Parathyroid adenoma (tissue), 2 donors: ENCODE measurements at regions not wholly inside any gene's neighbourhood (a gene's known extent, or its start where the extent isn't known, plus 50 kb on each side); places are given as distances from the start of the nearest gene placed in this dataset.

ENCODE experiments used
- H2AFZ ChIP-seq: fragments of 300-600 bp; sonication (generic); one replicate; pipeline ENCODE4 v1.7.0; 2017; ENCODE audit warnings: antibody characterized with exemption, mild to moderate bottlenecking
- H3K27ac ChIP-seq: fragments of 300-600 bp; sonication (generic); one replicate; pipeline ENCODE4 v1.7.0; 2017
- H3K27me3 ChIP-seq: fragments of 300-600 bp; sonication (generic); one replicate; pipeline ENCODE4 v1.7.0; 2017; ENCODE audit warnings: low read length; ENCODE audit not compliant: control insufficient read depth, insufficient read depth
- H3K36me3 ChIP-seq: fragments of 300-600 bp; sonication (generic); one replicate; pipeline ENCODE4 v1.7.0; 2017; ENCODE audit warnings: low read length; ENCODE audit not compliant: control insufficient read depth, insufficient read depth
- H3K4me1 ChIP-seq: fragments of 300-600 bp; sonication (generic); one replicate; pipeline ENCODE4 v1.7.0; 2017; ENCODE audit warnings: control low read depth
- H3K4me2 ChIP-seq: fragments of 300-600 bp; sonication (generic); one replicate; pipeline ENCODE4 v1.7.0; 2017; ENCODE audit warnings: low read length
- H3K4me3 ChIP-seq: fragments of 300-600 bp; sonication (generic); one replicate; pipeline ENCODE4 v1.7.0; 2017; ENCODE audit warnings: low read depth, low read length
- H3K79me2 ChIP-seq: fragments of 300-600 bp; sonication (generic); one replicate; pipeline ENCODE4 v1.7.0; 2017; ENCODE audit warnings: control low read depth
- H3K9ac ChIP-seq: fragments of 300-600 bp; sonication (generic); one replicate; pipeline ENCODE4 v1.7.0; 2017; ENCODE audit warnings: mild to moderate bottlenecking
- H3K9me3 ChIP-seq: fragments of 300-600 bp; sonication (generic); one replicate; pipeline ENCODE4 v1.7.0; 2017; ENCODE audit warnings: low read length; ENCODE audit not compliant: control insufficient read depth
- CTCF ChIP-seq: fragments of 300-600 bp; sonication (generic); IDR thresholded peaks from one replicate; pipeline ENCODE4 v1.7.0; 2017; ENCODE audit warnings: antibody characterized with exemption, mild to moderate bottlenecking
- donor health status: primary hyperparathyroidism.

- H3K4me2 ChIP-seq = no peak overlapping the region
- H3K9ac ChIP-seq = no peak overlapping the region
- H3K4me3 ChIP-seq = no peak overlapping the region
- no peak overlapping the region for H3K27ac ChIP-seq
- TF ChIP-seq CTCF = no peak
- no peaks in the 10 kb centered on the region for H3K27me3 ChIP-seq
- H2AFZ ChIP-seq = no peak overlapping the region
- H3K9me3 ChIP-seq = no peaks in the 10 kb centered on the region
- H3K4me1 ChIP-seq = no peaks in the 10 kb centered on the region
- H3K36me3 ChIP-seq = no peaks in the 10 kb centered on the region
- H3K79me2 ChIP-seq = no peaks in the 10 kb centered on the region
These were observed 109.0 kb upstream of the IRX6 start for GRCh38 chr16:55214974-55215494.

GRCh38 chr16:55217392-55217791 is 106.6 kb upstream of the IRX6 start:
- TF ChIP-seq CTCF = no peak
- Histone ChIP-seq H3K9ac (no peak overlapping the region), H3K4me1 (no peaks in the 10 kb centered on the region), H3K9me3 (no peaks in the 10 kb centered on the region), H3K27me3 (no peaks in the 10 kb centered on the region), H3K36me3 (no peaks in the 10 kb centered on the region), H3K4me3 (no peak overlapping the region), H2AFZ (no peak overlapping the region), H3K79me2 (no peaks in the 10 kb centered on the region), H3K27ac (no peak overlapping the region), H3K4me2 (no peak overlapping the region)

GRCh38 chr16:55221836-55222235 is 102.2 kb upstream of the IRX6 start:
- TF ChIP-seq CTCF = no peak
- H3K9ac ChIP-seq = no peak overlapping the region

DNA sequence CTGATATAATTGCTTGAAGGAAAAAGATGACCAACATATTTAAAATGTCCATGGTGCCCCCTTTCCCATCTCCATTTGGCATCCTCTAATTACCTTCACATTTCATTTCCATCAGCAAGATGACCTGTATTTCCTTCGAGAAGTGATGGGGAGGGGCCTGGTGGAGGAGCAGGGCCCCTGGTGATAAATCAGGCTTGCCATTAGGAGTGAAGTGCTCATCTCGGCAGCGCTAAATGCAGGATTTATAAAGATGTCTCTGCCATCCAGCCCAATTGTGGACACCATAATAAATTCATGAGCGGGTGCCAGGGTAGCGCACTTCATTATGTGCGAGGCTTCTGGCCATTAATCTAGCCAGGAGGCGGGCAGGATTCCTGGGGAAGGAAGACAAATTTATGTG is 101.5 kb upstream of the IRX6 start:
- Histone ChIP-seq H3K9ac (no peak overlapping the region), H3K36me3 (no peaks in the 10 kb centered on the region), H3K4me1 (no peaks in the 10 kb centered on the region), H3K79me2 (no peaks in the 10 kb centered on the region), H3K9me3 (peaks cover 3% of the 10 kb centered on the region), H3K27ac (no peak overlapping the region), H3K4me3 (no peak overlapping the region), H2AFZ (no peak overlapping the region), H3K27me3 (no peaks in the 10 kb centered on the region), H3K4me2 (no peak overlapping the region)
- TF ChIP-seq CTCF = no peak

More at GRCh38 chr16:55221836-55222235, 102.2 kb upstream of the IRX6 start:
- Histone ChIP-seq H3K4me2 (no peak overlapping the region), H3K4me3 (no peak overlapping the region), H2AFZ (no peak overlapping the region), H3K9me3 (peaks cover 3% of the 10 kb centered on the region), H3K79me2 (no peaks in the 10 kb centered on the region), H3K27ac (no peak overlapping the region), H3K36me3 (no peaks in the 10 kb centered on the region), H3K4me1 (no peaks in the 10 kb centered on the region), H3K27me3 (no peaks in the 10 kb centered on the region)

DNA sequence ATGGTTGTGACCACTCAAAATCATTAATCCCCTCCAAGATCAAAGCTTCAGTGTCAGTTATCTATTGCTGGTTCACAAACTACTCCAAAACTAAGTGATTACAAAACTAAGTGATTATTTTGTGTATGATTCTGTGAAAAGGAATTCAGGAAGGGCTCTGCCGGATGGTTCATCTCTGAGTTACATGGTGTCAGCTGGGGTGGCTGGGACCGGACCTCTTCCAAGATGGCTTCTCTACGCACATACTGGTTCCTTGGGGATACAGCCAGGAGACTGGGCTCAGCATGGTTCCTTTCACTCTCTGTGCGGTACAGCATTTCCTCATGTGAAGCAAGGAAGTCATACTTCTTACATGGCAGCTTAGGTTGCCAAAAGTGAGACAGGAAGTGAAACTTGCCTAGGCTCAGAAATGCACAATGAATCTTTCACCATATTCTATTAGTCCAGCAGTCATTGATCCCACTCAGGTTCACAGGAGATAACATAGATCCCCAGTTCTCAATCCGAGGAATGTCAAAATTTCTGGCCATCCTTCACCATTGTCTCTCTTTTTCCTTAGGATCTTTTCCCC is 97.9 kb upstream of the IRX6 start:
- no peak overlapping the region for H3K4me2 ChIP-seq
- H3K9me3 ChIP-seq = peaks cover 3% of the 10 kb centered on the region
- H3K79me2 ChIP-seq = no peaks in the 10 kb centered on the region
- H3K36me3 ChIP-seq = no peaks in the 10 kb centered on the region
- H3K27ac ChIP-seq = no peak overlapping the region
- no peak overlapping the region for H2AFZ ChIP-seq
- TF ChIP-seq CTCF = no peak
- no peaks in the 10 kb centered on the region for H3K27me3 ChIP-seq
- H3K4me3 ChIP-seq = no peak overlapping the region
- no peaks in the 10 kb centered on the region for H3K4me1 ChIP-seq
- H3K9ac ChIP-seq = no peak overlapping the region
